Ovary (tissue), 3 donors: ENCODE measurements at regions not wholly inside any gene's neighbourhood (a gene's known extent, or its start where the extent isn't known, plus 50 kb on each side); places are given as distances from the start of the nearest gene placed in this dataset.

Experiments
- CTCF ChIP-seq, 3 donors: fragments of 450-650 bp in 2 of 3; fragments of 200-600 bp in 1 of 3; IDR thresholded peaks; one replicate each; pipeline versions ENCODE4 v1.5.1 to v1.8.0; 2016 to 2022; ENCODE audit warnings: antibody characterized with exemption in 3 of 3, mild to moderate bottlenecking in 1 of 3
- POLR2A ChIP-seq: fragments of 450-650 bp; IDR thresholded peaks from one replicate; pipeline ENCODE4 v1.6.1; 2017; ENCODE audit warnings: antibody characterized with exemption, mild to moderate bottlenecking, moderate library complexity
- donor health status: DM: no; HTN: no; CAD: no.

DNA sequence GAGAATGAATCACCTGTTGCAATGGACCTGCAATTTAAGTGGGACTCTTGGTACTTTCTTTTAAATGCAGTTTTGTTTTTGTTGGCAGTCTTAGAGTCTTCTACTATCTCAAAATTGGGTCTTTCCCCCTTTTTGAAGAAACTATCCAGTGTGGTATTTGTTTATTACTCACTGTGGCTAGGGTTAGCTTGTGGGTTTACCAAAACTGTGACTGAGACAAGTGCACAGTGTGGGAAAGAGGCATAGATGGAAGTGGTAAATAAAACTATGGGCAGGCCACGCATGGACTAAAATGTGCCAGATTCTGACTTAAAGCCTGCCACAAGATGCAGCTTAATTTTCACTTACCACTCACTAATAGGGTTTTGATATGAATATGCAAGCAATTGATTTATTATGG lies 1441.7 kb downstream of the PLA2G4A start:
- TF ChIP-seq CTCF (IDR thresholded peaks at IDR 0.05) (no peak), POLR2A (no peak)
